ENCODE measurements at regions not wholly inside any gene's neighbourhood (a gene's known extent, or its start where the extent isn't known, plus 50 kb on each side); places are given as distances from the start of the nearest gene placed in this dataset.
A peak's percentile ranks its signal among the peaks of the same experiment; 100 is the strongest.

DNA sequence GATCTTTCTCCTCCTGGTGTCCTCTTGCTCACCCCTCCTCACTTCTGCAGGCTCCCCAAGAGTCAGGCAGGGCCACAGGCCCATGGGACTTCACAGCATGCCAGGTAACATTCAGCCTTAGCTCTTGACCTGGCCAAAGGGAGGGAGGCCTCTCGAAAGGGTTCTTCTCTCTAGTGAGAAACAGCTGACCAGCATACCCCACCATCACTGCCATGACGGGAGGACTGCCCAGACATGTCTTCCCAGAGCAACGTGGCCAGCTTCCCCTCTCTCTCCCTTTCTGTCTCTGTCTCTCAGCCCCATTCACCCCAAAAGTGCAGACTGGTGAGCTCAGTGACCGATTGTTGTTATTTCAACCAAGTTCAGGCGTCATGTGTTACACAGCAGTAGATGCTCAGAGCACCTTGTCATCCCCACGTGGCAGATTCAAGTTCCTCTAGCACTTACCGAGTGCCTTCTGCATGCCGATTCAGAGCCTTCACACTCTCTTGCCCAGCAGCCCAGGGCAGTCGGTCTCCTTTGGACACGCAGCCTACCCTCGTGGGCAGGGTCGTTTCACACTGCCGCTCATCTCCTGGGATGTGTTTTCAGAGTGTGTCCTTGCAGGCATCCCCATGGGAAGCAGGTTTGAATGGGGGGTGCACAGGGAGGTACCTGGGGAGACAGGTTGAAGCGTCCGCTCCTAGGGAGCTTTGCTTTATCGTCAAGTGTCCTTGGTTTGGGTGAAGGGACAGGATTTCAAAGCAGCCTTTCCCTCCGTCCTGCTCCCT, 259.9 kb downstream of the NDUFA10 start:
- no peak for DNase-seq (ENCODE audit: low read depth)

GRCh38 chr2:239763433-239764097, 261.6 kb downstream of the NDUFA10 start:
- DNase-seq (ENCODE audit: low read depth), result no peak

DNA sequence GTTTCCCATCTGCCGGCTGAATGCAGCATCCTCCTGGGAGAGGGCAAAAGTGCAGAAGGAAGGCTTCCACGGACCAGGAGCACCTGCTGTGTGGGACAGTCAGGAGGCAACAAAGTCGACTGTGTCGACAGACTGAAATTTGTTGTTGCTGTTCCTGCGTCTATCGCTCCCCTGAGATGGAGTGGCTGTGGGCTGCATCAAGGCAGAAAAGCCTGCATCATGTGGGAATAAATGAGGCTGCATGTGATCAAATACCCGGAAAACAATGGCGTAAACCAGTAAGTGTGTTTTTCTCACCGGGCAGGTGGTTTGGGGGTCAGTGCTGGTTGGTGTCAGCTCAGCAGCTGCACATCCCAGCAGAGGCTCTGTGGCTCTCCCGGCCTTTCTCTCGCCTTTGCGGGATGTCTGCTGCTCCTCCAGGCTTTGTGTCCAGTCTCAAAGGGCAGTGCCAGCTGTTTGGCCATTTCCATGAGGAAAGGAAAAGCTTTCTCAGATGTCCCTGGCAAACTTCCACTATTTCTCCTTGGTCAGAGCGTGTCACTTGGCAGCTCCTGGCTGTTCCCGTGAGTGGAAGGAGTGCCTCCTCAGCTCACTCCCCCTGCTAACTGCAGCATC, 262.4 kb downstream of the NDUFA10 start:
- DNase-seq (ENCODE audit: low read depth), result peak; percentile 16

GRCh38 chr2:239762106-239762505, 263.0 kb downstream of the NDUFA10 start:
- DNase-seq (ENCODE audit: low read depth), result no peak

- DNase-seq (ENCODE audit: low read depth), result no peak
These were observed 264.5 kb downstream of the NDUFA10 start for GRCh38 chr2:239760596-239760995.

GRCh38 chr2:239758279-239758877, 266.8 kb downstream of the NDUFA10 start:
- DNase-seq (ENCODE audit: low read depth), result peak; percentile 88

DNA sequence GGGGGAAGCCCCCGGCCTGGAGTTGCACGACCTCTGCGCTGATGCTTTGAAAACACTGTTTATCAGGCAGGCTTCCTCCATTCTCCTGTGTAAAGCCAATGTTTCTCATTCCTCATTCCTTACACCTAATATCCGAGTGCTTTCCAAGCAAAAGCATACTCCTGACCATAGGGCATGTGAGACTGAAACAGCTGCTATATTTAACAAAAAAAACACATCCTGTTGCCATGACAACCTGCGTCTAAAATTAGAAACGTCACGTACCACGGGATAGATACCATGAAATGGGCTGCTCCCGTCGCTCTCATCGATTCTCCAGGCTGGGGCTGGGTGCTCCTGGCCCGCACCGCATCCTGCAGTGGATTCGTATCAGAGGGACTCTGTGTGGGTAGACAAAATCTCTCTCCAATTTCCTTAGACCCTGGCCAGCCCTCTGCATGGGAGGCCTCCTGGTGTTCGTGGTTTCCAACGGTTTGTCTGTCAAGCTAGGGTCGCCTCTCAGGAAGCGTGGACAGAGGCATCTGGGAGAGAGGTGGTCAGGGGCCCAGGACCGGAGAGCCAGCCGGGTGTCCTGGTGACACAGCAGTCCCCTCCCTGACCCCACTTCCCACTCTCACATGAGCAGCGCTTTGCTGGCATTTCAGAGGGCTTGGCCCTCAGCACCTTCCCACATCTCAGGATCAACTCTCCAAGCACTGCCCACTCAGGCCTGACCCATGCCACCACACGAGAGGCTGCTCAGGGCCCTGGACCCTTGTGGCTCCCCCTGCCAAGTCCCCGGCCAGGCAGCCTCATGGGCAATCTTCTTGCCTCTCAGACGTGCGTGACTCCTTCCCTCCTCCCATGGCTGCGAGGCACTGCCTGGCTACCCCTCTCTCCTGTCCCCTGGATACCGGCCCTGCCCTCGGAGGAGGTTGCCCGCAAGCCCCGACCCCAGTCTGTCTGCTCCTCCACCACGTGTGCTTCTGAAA, 268.1 kb downstream of the NDUFA10 start:
- DNase-seq (ENCODE audit: low read depth), result peak; percentile 24

DNA sequence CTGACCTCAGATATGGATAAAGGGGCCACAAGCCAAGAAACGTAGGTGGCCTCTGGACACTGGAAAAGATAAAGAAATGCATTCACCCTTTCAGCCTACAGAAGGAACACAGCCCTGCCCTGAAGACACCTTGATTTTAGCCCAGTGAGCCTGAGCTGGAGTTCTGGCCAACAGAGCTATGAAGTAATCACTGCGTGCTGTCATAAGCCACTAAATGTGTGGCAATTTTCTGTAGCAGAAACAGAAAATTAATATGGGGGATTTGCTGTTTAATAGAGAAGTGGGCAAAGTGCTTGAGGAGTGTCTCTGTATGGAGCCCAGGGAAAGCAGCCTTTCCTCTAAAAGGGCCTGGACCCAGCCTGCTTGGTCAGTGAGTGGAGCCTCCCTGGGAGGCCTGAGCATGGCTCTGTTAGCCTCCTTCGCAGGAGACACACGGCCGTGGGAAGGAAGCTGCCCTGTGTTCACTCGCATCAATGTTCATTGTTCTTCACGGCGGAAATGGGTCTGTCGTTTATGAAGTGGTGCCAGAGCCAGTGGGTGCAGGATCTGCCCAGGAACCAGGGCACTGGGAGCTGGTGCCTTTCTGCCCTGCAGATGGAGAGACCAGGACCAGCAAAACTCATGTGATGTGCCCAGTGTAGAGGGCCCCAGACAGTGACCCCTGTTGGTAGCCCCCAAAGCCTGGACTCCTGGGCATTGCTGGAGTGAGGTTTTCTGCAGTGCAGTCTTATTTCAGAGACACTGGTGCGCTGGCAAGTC, 268.9 kb downstream of the NDUFA10 start:
- DNase-seq (ENCODE audit: low read depth), result no peak

- DNase-seq (ENCODE audit: low read depth), result no peak
These were observed 271.7 kb downstream of the NDUFA10 start for GRCh38 chr2:239753401-239753837.

DNA sequence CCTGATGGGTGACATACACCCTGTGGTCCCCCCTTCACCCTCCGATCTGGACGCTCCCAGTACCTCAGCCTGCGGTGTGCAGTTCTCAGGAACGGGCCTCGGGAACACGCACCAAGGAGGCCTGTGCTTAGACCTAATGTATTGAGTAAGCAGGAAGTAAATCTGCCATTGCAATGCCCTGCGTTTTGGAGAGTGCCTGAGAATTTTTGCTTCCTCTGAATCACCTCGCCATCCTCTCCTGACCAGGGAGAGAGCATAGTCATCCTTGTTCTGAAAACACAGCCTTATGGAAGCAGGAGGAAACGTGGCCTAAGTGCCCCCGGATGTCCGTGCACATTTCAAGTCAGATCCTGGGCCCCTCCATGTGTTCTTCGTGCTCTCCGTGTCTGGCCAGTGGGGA, 272.2 kb downstream of the NDUFA10 start:
- DNase-seq (ENCODE audit: low read depth), result peak; percentile 24

- peak; percentile 16 for DNase-seq (ENCODE audit: low read depth)
These were observed 273.3 kb downstream of the NDUFA10 start for GRCh38 chr2:239751679-239752355.

DNA sequence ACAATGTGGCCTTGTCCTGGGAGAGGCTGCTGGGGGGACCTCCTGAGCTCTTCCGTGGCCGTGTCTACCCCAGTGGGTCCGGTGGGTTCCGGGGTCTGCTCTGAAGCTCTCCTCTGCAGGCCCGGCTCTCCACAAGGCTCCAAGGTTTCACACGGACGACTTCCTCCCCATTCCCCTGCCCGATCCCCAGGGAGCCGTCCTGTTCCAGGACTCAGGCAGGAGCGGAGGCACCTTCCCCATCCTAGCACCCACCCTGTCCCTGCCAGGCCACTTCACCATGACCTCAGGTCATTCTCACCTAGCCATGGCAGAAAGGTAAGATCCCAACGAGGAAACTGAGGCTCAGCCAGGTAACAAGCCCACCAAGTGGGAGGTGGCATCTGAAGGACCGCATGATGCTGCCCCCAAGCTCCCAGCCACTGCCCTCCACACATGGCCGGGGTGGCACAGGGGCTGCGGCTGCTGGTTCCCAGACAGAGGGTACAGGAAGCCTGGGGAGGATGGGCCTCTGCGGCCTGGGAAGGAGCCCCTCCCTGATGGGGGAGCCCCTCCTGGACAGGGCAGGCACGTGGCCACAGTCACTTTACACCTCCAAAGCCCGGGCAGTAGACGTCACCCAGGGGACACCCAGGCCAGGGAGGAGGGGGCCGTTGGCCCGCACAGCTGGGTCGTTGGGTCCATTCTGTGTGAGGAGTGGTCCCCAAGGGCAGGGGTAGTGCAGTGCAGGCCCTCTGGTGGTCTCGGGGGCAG, 274.0 kb downstream of the NDUFA10 start:
- no peak for DNase-seq (ENCODE audit: low read depth)

DNA sequence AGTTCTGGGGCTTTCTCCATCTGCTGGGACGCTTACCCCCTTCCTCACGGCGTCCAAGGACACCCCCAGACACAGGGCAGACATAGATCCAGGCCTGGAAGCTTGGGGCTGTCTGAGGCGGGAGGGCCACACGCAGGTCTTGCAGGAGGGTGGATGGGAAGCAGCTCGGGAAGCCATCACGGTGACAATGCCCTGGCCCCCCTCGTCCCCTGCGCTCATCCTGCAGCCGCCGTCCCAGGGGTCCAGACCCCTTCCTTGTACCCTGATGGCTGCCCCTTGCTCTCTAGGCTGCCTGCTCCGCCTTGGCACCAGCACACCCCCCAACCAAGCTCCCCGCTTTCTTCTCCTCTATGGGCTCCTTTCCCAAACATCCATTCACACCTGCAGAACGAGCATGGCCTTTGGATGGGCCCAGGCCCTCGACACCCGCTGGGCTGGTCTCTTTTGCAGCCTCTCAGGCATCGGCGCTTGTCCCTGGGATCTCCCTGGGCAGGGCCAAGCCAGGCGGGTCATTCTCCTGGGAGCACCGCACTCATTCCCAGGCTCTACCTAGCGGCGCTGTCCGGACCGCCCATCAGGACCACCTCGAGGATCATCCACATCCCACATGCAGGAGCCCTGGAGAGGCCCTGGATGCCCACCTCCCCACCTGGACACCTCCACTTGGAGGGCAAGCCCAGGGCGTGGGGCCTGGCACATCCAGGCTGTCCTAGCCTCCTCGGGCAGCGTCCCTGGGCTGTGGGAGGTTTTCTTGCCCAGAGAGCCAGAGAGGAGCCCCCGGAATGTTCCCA, 274.9 kb downstream of the NDUFA10 start:
- DNase-seq (ENCODE audit: low read depth), result no peak

DNA sequence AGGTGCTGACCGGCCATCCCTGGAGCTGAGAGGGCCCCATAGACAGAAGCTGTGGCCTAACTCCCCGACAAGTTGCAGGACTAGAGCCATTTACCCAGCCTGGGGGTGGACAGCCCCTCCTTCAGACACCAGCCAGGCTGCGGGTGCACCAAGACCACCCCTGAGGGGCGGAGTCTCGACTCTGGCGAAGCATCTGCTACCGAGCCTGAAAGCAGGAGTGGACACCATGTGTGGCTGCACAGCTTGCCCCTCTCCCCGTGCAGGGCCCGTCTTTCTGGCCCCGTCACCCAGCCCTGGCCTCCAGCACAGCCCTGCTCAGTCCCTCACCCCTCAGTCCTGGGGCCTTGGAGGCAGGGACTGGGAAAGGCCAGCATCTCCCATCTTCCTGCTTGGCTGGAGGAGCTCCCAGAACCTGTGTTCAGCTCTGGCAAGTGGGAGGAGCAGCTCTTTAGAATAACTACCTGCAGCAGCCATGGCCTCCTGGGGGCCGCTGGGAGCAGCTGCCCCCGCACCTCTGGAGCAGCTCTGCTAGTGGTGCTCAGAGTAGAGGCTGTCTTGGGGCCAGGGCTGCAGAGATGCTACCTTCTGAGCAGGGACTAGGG, 275.8 kb downstream of the NDUFA10 start:
- no peak for DNase-seq (ENCODE audit: low read depth)

GRCh38 chr2:239748811-239749210, 276.3 kb downstream of the NDUFA10 start:
- DNase-seq (ENCODE audit: low read depth), result no peak

- no peak for DNase-seq (ENCODE audit: low read depth)
These were observed 277.4 kb downstream of the NDUFA10 start for GRCh38 chr2:239747771-239748170.

GRCh38 chr2:239747274-239747673, 277.9 kb downstream of the NDUFA10 start:
- no peak for DNase-seq (ENCODE audit: low read depth)
